Astrocyte (in vitro differentiated cells and primary cell): ENCODE measurements at regions not wholly inside any gene's neighbourhood (a gene's known extent, or its start where the extent isn't known, plus 50 kb on each side); places are given as distances from the start of the nearest gene placed in this dataset.

Source experiments
- DNase-seq: peaks from one replicate; pipeline ENCODE4 v3.0.0-alpha.2; 2010; ENCODE audit warnings: low read depth
- FAIRE-seq: peaks from 2 replicates; lab custom pipeline; 2011; peaks lifted over from hg19 to GRCh38; lab: Jason Lieb, UNC
- H2AFZ ChIP-seq: 2 replicates; pipeline ENCODE4 v1.6.0; 2012; ENCODE audit warnings: low read depth, low read length, inconsistent platforms
- H3K27ac ChIP-seq: 2 replicates; pipeline ENCODE4 v1.5.1; 2011; ENCODE audit warnings: low read depth, low read length, inconsistent platforms
- H3K27me3 ChIP-seq: 2 replicates; pipeline ENCODE4 v1.6.0; 2011; ENCODE audit warnings: low read length, inconsistent platforms; ENCODE audit not compliant: insufficient read depth
- H3K36me3 ChIP-seq: 2 replicates; pipeline ENCODE4 v1.5.1; 2011; ENCODE audit warnings: low read length, inconsistent platforms; ENCODE audit not compliant: insufficient read depth
- H3K4me1 ChIP-seq: 2 replicates; pipeline ENCODE4 v1.5.1; 2011; ENCODE audit warnings: low read length, inconsistent platforms; ENCODE audit not compliant: insufficient read depth
- H3K4me2 ChIP-seq: 2 replicates; pipeline ENCODE4 v1.6.0; 2012; ENCODE audit warnings: low read length, inconsistent platforms
- H3K4me3 ChIP-seq: 2 replicates; pipeline ENCODE4 v1.5.1; 2011; ENCODE audit warnings: low read depth, mild to moderate bottlenecking, low read length, inconsistent platforms; ENCODE audit not compliant: insufficient read depth
- H3K79me2 ChIP-seq: 2 replicates; pipeline ENCODE4 v1.6.0; 2012; ENCODE audit warnings: mild to moderate bottlenecking, low read length, inconsistent platforms; ENCODE audit not compliant: insufficient read depth
- H3K9ac ChIP-seq: 2 replicates; pipeline ENCODE4 v1.6.0; 2012; ENCODE audit warnings: mild to moderate bottlenecking, low read length, inconsistent platforms
- H3K9me3 ChIP-seq: 2 replicates; pipeline ENCODE4 v1.5.1; 2012; ENCODE audit warnings: low read depth, mild to moderate bottlenecking, low read length, inconsistent platforms; ENCODE audit not compliant: insufficient read depth
- H4K20me1 ChIP-seq: 2 replicates; pipeline ENCODE4 v1.6.0; 2012; ENCODE audit warnings: low read length, inconsistent platforms; ENCODE audit not compliant: insufficient read depth
- H3K27ac Mint-ChIP-seq: one replicate; pipeline ENCODE4 v1.8.0; 2021; ENCODE audit warnings: mild to moderate bottlenecking, mixed read lengths; ENCODE audit not compliant: unreplicated experiment
- H3K27me3 Mint-ChIP-seq: one replicate; pipeline ENCODE4 v1.8.0; 2021; ENCODE audit warnings: low read depth, mixed read lengths; ENCODE audit not compliant: unreplicated experiment
- H3K36me3 Mint-ChIP-seq: one replicate; pipeline ENCODE4 v1.8.0; 2021; ENCODE audit warnings: low read depth, mixed read lengths; ENCODE audit not compliant: unreplicated experiment
- H3K4me1 Mint-ChIP-seq: one replicate; pipeline ENCODE4 v1.8.0; 2021; ENCODE audit warnings: low read depth, mixed read lengths; ENCODE audit not compliant: unreplicated experiment
- H3K4me3 Mint-ChIP-seq: one replicate; pipeline ENCODE4 v1.8.0; 2021; ENCODE audit warnings: mild to moderate bottlenecking, moderate library complexity, mixed read lengths; ENCODE audit not compliant: unreplicated experiment
- H3K9me3 Mint-ChIP-seq: one replicate; pipeline ENCODE4 v1.8.0; 2021; ENCODE audit warnings: mild to moderate bottlenecking, mixed read lengths; ENCODE audit not compliant: unreplicated experiment
- EZH2 ChIP-seq: IDR thresholded peaks from 2 replicates; pipeline ENCODE4 v1.6.1; 2012; ENCODE audit warnings: mild to moderate bottlenecking, low read length, inconsistent platforms; ENCODE audit not compliant: insufficient read depth
- TF ChIP-seq, protein P1 (sequence below): IDR thresholded peaks from 2 replicates; pipeline ENCODE4 v1.5.1; 2011; ENCODE audit warnings: low read depth, mild to moderate bottlenecking, inconsistent platforms, low read length, moderate library complexity; ENCODE audit not compliant: insufficient read depth

- DNase-seq: no peak
- Histone ChIP-seq H3K27me3 (no peaks in the 10 kb centered on the region), H3K9ac (no peak overlapping the region), H4K20me1 (no peaks in the 10 kb centered on the region), H3K27ac (no peak overlapping the region), H3K4me3 (no peak overlapping the region), H3K9me3 (no peaks in the 10 kb centered on the region), H3K4me2 (no peak overlapping the region), H3K4me1 (no peaks in the 10 kb centered on the region), H3K36me3 (no peaks in the 10 kb centered on the region), H3K79me2 (no peaks in the 10 kb centered on the region), H2AFZ (no peak overlapping the region)
- no peak overlapping the region for H3K27ac Mint-ChIP-seq
- no peak for FAIRE-seq
- H3K27me3 Mint-ChIP-seq: no peaks in the 10 kb centered on the region
- H3K4me3 Mint-ChIP-seq: no peak overlapping the region
- peaks cover 14% of the 10 kb centered on the region for H3K9me3 Mint-ChIP-seq
- no peaks in the 10 kb centered on the region for H3K4me1 Mint-ChIP-seq
- no peaks in the 10 kb centered on the region for H3K36me3 Mint-ChIP-seq
- TF ChIP-seq, protein P1, sequence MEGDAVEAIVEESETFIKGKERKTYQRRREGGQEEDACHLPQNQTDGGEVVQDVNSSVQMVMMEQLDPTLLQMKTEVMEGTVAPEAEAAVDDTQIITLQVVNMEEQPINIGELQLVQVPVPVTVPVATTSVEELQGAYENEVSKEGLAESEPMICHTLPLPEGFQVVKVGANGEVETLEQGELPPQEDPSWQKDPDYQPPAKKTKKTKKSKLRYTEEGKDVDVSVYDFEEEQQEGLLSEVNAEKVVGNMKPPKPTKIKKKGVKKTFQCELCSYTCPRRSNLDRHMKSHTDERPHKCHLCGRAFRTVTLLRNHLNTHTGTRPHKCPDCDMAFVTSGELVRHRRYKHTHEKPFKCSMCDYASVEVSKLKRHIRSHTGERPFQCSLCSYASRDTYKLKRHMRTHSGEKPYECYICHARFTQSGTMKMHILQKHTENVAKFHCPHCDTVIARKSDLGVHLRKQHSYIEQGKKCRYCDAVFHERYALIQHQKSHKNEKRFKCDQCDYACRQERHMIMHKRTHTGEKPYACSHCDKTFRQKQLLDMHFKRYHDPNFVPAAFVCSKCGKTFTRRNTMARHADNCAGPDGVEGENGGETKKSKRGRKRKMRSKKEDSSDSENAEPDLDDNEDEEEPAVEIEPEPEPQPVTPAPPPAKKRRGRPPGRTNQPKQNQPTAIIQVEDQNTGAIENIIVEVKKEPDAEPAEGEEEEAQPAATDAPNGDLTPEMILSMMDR: no peak
- no peak for TF ChIP-seq EZH2
These were observed 731.5 kb downstream of the XPNPEP1 start for GRCh38 chr10:109191823-109192222.

DNA sequence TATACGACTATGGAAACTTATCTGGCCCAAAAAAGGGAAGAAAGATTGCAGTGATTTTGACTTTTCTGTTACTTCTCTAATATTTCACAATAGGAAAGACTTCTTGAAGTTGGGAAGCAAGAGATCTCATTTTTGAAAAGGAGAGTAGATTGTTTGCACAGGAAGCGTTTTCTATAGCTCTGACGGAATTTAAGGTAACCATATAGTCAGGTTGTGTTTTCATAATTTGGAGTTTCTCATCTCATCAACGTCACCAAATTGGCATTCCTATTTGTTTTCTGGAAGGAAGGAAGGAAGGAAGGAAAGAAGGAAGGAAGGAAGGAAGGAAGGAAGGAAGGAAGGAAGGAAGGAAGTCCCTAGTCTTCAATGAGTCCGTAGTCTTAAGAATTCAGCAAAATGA is 732.0 kb downstream of the XPNPEP1 start:
- no peak overlapping the region for H3K4me2 ChIP-seq

DNA sequence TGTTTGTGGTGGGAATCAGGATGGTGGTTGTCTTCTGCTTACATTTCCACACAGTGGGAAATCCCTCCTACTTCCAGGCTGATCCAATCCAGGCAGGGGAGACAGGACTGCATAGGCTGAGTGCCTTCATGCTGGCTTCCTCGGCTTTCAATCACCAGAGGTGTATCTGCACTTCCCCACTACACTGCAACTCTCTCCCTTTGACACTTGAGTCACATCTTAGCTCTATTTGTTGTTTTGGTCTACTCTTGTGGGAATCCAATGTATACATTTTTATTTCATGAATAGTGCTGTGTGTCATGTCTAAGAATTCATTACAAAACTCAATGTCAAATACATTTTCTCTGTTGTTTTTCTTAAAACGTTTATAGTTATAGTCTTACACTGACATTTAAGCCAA is 735.6 kb downstream of the XPNPEP1 start:
- Mint-ChIP-seq H3K36me3 (no peaks in the 10 kb centered on the region), H3K4me1 (no peaks in the 10 kb centered on the region), H3K27me3 (no peaks in the 10 kb centered on the region), H3K9me3 (peaks cover 21% of the 10 kb centered on the region), H3K4me3 (no peak overlapping the region), H3K27ac (no peak overlapping the region)
- TF ChIP-seq, protein P1: no peak
- TF ChIP-seq EZH2: no peak
- Histone ChIP-seq H2AFZ (no peak overlapping the region), H3K36me3 (no peaks in the 10 kb centered on the region), H4K20me1 (no peaks in the 10 kb centered on the region), H3K79me2 (no peaks in the 10 kb centered on the region), H3K27me3 (no peaks in the 10 kb centered on the region), H3K27ac (no peak overlapping the region), H3K4me2 (no peak overlapping the region), H3K9ac (no peak overlapping the region), H3K4me3 (no peak overlapping the region), H3K9me3 (no peaks in the 10 kb centered on the region), H3K4me1 (no peaks in the 10 kb centered on the region)
- DNase-seq: no peak
- FAIRE-seq: no peak

More for the DNA sequence above, 732.0 kb downstream of the XPNPEP1 start:
- Mint-ChIP-seq H3K4me3 (no peak overlapping the region), H3K27ac (no peak overlapping the region), H3K9me3 (peaks cover 12% of the 10 kb centered on the region), H3K36me3 (no peaks in the 10 kb centered on the region), H3K27me3 (no peaks in the 10 kb centered on the region), H3K4me1 (no peaks in the 10 kb centered on the region)
- Histone ChIP-seq H4K20me1 (no peaks in the 10 kb centered on the region), H2AFZ (no peak overlapping the region), H3K9me3 (no peaks in the 10 kb centered on the region), H3K9ac (no peak overlapping the region), H3K4me3 (no peak overlapping the region), H3K27me3 (no peaks in the 10 kb centered on the region), H3K36me3 (no peaks in the 10 kb centered on the region), H3K79me2 (no peaks in the 10 kb centered on the region), H3K27ac (no peak overlapping the region), H3K4me1 (no peaks in the 10 kb centered on the region)
- TF ChIP-seq EZH2: no peak
- TF ChIP-seq, protein P1: no peak
- FAIRE-seq (no peak), DNase-seq (no peak)
